ENCODE measurements at regions not wholly inside any gene's neighbourhood (a gene's known extent, or its start where the extent isn't known, plus 50 kb on each side); places are given as distances from the start of the nearest gene placed in this dataset.

- no peaks in the 10 kb centered on the region for H3K9me2 ChIP-seq (ENCODE audit: insufficient read depth)
- no peak overlapping the region for H3K9ac ChIP-seq
- H3K27me3 ChIP-seq (replicated peaks; ENCODE audit: insufficient read depth), result peaks cover 6% of the 10 kb centered on the region; the same call in 1 of the 2 replicates
- H3F3A ChIP-seq (ENCODE audit: insufficient read depth), result no peaks in the 10 kb centered on the region
- no peak overlapping the region for H3K27ac ChIP-seq
- no peaks in the 10 kb centered on the region for H3K79me2 ChIP-seq (ENCODE audit: insufficient read depth)
- no peak for TF ChIP-seq EZH2 (IDR thresholded peaks at IDR 0.05; ENCODE audit: insufficient read depth, poor library complexity, severe bottlenecking)
- no peak for TF ChIP-seq EZH2phosphoT487 (IDR thresholded peaks at IDR 0.05; ENCODE audit: insufficient read depth, low read depth)
- H4K20me1 ChIP-seq (ENCODE audit: insufficient read depth), result no peaks in the 10 kb centered on the region
- no peak overlapping the region for H2AFZ ChIP-seq
- in situ Hi-C loops (cut with MboI), result no loop called here
- H3K4me1 ChIP-seq (ENCODE audit: insufficient read depth), result no peaks in the 10 kb centered on the region
- H3K36me3 ChIP-seq (ENCODE audit: low read depth), result no peaks in the 10 kb centered on the region
- no peak overlapping the region for H3K4me3 ChIP-seq
- WGBS, 2 experiments (ENCODE audit: low coverage in 1 of 2, low lambda C conversion rate in 2 of 2, missing lambda C conversion rate in 2 of 2), result 20 to 25% methylated on average over 2 of the region's 2 CpGs
- DNase-seq, result no peak
- no peak overlapping the region for H3K4me2 ChIP-seq (ENCODE audit: unreplicated experiment)
- no peaks in the 10 kb centered on the region for H3K9me3 ChIP-seq (ENCODE audit: low read depth)
These were observed 221.1 kb upstream of the ATP5MC3 start for GRCh38 chr2:175402571-175402970.

GRCh38 chr2:175401956-175402469, 220.5 kb upstream of the ATP5MC3 start:
- in situ Hi-C loops (cut with MboI), result no loop called here
- Histone ChIP-seq H2AFZ (no peak overlapping the region), H3F3A (ENCODE audit: insufficient read depth) (no peaks in the 10 kb centered on the region), H3K36me3 (ENCODE audit: low read depth) (no peaks in the 10 kb centered on the region), H3K4me3 (no peak overlapping the region), H3K27ac (no peak overlapping the region), H4K20me1 (ENCODE audit: insufficient read depth) (no peaks in the 10 kb centered on the region), H3K79me2 (ENCODE audit: insufficient read depth) (no peaks in the 10 kb centered on the region), H3K9me3 (ENCODE audit: low read depth) (no peaks in the 10 kb centered on the region), H3K9ac (no peak overlapping the region), H3K4me1 (ENCODE audit: insufficient read depth) (no peaks in the 10 kb centered on the region), H3K4me2 (ENCODE audit: unreplicated experiment) (no peak overlapping the region), H3K9me2 (ENCODE audit: insufficient read depth) (no peaks in the 10 kb centered on the region), H3K27me3 (replicated peaks; ENCODE audit: insufficient read depth) (peaks cover 6% of the 10 kb centered on the region; the same call in 1 of the 2 replicates)
- DNase-seq, result no peak
- no peak for TF ChIP-seq EZH2phosphoT487 (IDR thresholded peaks at IDR 0.05; ENCODE audit: insufficient read depth, low read depth)
- TF ChIP-seq EZH2 (IDR thresholded peaks at IDR 0.05; ENCODE audit: insufficient read depth, poor library complexity, severe bottlenecking), result no peak
- 45 to 53% methylated on average over 3 of the region's 3 CpGs for WGBS, 2 experiments (ENCODE audit: low coverage in 1 of 2, low lambda C conversion rate in 2 of 2, missing lambda C conversion rate in 2 of 2)

GRCh38 chr2:175400975-175401374, 219.5 kb upstream of the ATP5MC3 start:
- Histone ChIP-seq H3K9me2 (ENCODE audit: insufficient read depth) (no peaks in the 10 kb centered on the region), H3K4me2 (ENCODE audit: unreplicated experiment) (no peak overlapping the region), H3K4me3 (no peak overlapping the region), H3K27ac (no peak overlapping the region), H3K79me2 (ENCODE audit: insufficient read depth) (no peaks in the 10 kb centered on the region), H3K36me3 (ENCODE audit: low read depth) (no peaks in the 10 kb centered on the region), H3K4me1 (ENCODE audit: insufficient read depth) (no peaks in the 10 kb centered on the region), H3K27me3 (replicated peaks; ENCODE audit: insufficient read depth) (peaks cover 6% of the 10 kb centered on the region; the same call in 1 of the 2 replicates), H3K9ac (no peak overlapping the region), H2AFZ (no peak overlapping the region), H3K9me3 (ENCODE audit: low read depth) (no peaks in the 10 kb centered on the region), H4K20me1 (ENCODE audit: insufficient read depth) (no peaks in the 10 kb centered on the region), H3F3A (ENCODE audit: insufficient read depth) (no peaks in the 10 kb centered on the region)
- TF ChIP-seq EZH2 (IDR thresholded peaks at IDR 0.05; ENCODE audit: insufficient read depth, poor library complexity, severe bottlenecking), result no peak
- TF ChIP-seq EZH2phosphoT487 (IDR thresholded peaks at IDR 0.05; ENCODE audit: insufficient read depth, low read depth), result no peak
- WGBS, 2 experiments (ENCODE audit: low coverage in 1 of 2, low lambda C conversion rate in 2 of 2, missing lambda C conversion rate in 2 of 2), result 47 to 57% methylated on average over 6 of the region's 6 CpGs
- in situ Hi-C loops (cut with MboI), result no loop called here
- no peak for DNase-seq

GRCh38 chr2:175399326-175399725, 217.8 kb upstream of the ATP5MC3 start:
- no peak for DNase-seq
- Histone ChIP-seq H3K4me1 (ENCODE audit: insufficient read depth) (no peaks in the 10 kb centered on the region), H4K20me1 (ENCODE audit: insufficient read depth) (no peaks in the 10 kb centered on the region), H2AFZ (no peak overlapping the region), H3K9me3 (ENCODE audit: low read depth) (no peaks in the 10 kb centered on the region), H3K36me3 (ENCODE audit: low read depth) (no peaks in the 10 kb centered on the region), H3K9me2 (ENCODE audit: insufficient read depth) (no peaks in the 10 kb centered on the region), H3K4me2 (ENCODE audit: unreplicated experiment) (no peak overlapping the region), H3K4me3 (no peak overlapping the region), H3F3A (ENCODE audit: insufficient read depth) (no peaks in the 10 kb centered on the region), H3K79me2 (ENCODE audit: insufficient read depth) (no peaks in the 10 kb centered on the region), H3K27ac (no peak overlapping the region), H3K9ac (no peak overlapping the region), H3K27me3 (replicated peaks; ENCODE audit: insufficient read depth) (peaks cover 10% of the 10 kb centered on the region; the same call in 1 of the 2 replicates)
- in situ Hi-C loops (cut with MboI), result no loop called here
- no peak for TF ChIP-seq EZH2phosphoT487 (IDR thresholded peaks at IDR 0.05; ENCODE audit: insufficient read depth, low read depth)
- no peak for TF ChIP-seq EZH2 (IDR thresholded peaks at IDR 0.05; ENCODE audit: insufficient read depth, poor library complexity, severe bottlenecking)
- 32 to 40% methylated on average over 4 of the region's 4 CpGs for WGBS, 2 experiments (ENCODE audit: low coverage in 1 of 2, low lambda C conversion rate in 2 of 2, missing lambda C conversion rate in 2 of 2)

- DNase-seq, result no peak
- no peaks in the 10 kb centered on the region for H3K79me2 ChIP-seq (ENCODE audit: insufficient read depth)
- H4K20me1 ChIP-seq (ENCODE audit: insufficient read depth), result no peaks in the 10 kb centered on the region
- WGBS, 2 experiments (ENCODE audit: low coverage in 1 of 2, low lambda C conversion rate in 2 of 2, missing lambda C conversion rate in 2 of 2), result 79 to 80% methylated on average over 6 of the region's 6 CpGs
- TF ChIP-seq EZH2phosphoT487 (IDR thresholded peaks at IDR 0.05; ENCODE audit: insufficient read depth, low read depth) (no peak), EZH2 (IDR thresholded peaks at IDR 0.05; ENCODE audit: insufficient read depth, poor library complexity, severe bottlenecking) (no peak)
- H3K9me3 ChIP-seq (ENCODE audit: low read depth), result no peaks in the 10 kb centered on the region
- no peak overlapping the region for H3K4me2 ChIP-seq (ENCODE audit: unreplicated experiment)
- in situ Hi-C loops (cut with MboI), result no loop called here
- H3K9ac ChIP-seq, result no peak overlapping the region
- no peak overlapping the region for H2AFZ ChIP-seq
- no peaks in the 10 kb centered on the region for H3K4me1 ChIP-seq (ENCODE audit: insufficient read depth)
- no peaks in the 10 kb centered on the region for H3K9me2 ChIP-seq (ENCODE audit: insufficient read depth)
- no peak overlapping the region for H3K27ac ChIP-seq
- H3F3A ChIP-seq (ENCODE audit: insufficient read depth), result no peaks in the 10 kb centered on the region
- H3K4me3 ChIP-seq, result no peak overlapping the region
- H3K36me3 ChIP-seq (ENCODE audit: low read depth), result no peaks in the 10 kb centered on the region
- H3K27me3 ChIP-seq (replicated peaks; ENCODE audit: insufficient read depth), result peaks cover 10% of the 10 kb centered on the region; the same call in 1 of the 2 replicates
These were observed 217.3 kb upstream of the ATP5MC3 start for GRCh38 chr2:175398848-175399247.

All from GM23248 (cell line).